ENCODE measurements at regions not wholly inside any gene's neighbourhood (a gene's known extent, or its start where the extent isn't known, plus 50 kb on each side); places are given as distances from the start of the nearest gene placed in this dataset.

DNA sequence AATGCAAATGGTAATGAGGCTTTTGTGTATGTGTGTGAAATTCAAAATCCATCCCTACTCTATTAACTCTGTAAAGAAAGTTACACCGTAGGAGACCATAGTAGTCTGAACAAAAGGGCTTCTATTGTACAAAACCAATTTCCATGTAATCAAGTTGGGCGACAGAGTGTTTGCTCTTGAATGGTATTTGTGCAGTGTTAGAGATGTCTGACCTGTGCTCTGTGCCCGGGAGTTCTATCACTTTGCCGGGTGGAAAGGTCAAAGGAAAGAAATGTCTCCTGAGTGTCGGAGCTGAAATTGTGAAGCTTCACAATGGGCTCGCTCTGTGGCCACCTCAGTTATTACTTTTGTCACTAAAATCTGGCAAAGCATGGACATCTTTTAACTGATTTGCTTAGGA, 312.0 kb downstream of the SAMD5 start:
- no peak for TF ChIP-seq POLR2A (IDR thresholded peaks at IDR 0.05; ENCODE audit: low read depth, low read length)
- TF ChIP-seq RCOR1 (IDR thresholded peaks at IDR 0.05; ENCODE audit: insufficient replicate concordance, low read length), result no peak
- TF ChIP-seq CEBPB (IDR thresholded peaks at IDR 0.05; ENCODE audit: low read depth, low read length), result no peak
- TF ChIP-seq, protein P1, sequence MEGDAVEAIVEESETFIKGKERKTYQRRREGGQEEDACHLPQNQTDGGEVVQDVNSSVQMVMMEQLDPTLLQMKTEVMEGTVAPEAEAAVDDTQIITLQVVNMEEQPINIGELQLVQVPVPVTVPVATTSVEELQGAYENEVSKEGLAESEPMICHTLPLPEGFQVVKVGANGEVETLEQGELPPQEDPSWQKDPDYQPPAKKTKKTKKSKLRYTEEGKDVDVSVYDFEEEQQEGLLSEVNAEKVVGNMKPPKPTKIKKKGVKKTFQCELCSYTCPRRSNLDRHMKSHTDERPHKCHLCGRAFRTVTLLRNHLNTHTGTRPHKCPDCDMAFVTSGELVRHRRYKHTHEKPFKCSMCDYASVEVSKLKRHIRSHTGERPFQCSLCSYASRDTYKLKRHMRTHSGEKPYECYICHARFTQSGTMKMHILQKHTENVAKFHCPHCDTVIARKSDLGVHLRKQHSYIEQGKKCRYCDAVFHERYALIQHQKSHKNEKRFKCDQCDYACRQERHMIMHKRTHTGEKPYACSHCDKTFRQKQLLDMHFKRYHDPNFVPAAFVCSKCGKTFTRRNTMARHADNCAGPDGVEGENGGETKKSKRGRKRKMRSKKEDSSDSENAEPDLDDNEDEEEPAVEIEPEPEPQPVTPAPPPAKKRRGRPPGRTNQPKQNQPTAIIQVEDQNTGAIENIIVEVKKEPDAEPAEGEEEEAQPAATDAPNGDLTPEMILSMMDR (conservative IDR thresholded peaks at IDR 0.05; ENCODE audit: low read depth, low read length), result no peak

Data from IMR-90 (cell line).